ENCODE measurements at regions not wholly inside any gene's neighbourhood (a gene's known extent, or its start where the extent isn't known, plus 50 kb on each side); places are given as distances from the start of the nearest gene placed in this dataset.

DNA sequence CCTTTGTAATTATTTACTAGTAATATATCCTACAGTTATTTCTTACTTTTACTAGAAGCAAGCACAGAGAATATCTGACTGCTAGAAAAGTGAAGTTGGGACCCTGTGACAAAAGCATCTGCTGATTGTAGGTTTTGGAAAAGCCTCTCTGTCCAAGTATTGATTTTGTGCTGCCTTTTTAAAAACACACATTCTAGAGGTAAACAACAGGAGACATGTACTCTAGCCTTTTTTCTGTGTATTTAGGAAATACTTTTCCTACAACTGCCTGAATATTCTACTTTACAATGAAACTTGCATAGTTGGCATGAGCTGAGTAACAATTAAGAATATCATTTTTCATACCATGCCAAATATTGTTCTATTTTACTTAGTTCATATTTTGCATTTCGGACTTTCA, 1249.0 kb downstream of the SLC16A7 start:
- TF ChIP-seq, protein P1, sequence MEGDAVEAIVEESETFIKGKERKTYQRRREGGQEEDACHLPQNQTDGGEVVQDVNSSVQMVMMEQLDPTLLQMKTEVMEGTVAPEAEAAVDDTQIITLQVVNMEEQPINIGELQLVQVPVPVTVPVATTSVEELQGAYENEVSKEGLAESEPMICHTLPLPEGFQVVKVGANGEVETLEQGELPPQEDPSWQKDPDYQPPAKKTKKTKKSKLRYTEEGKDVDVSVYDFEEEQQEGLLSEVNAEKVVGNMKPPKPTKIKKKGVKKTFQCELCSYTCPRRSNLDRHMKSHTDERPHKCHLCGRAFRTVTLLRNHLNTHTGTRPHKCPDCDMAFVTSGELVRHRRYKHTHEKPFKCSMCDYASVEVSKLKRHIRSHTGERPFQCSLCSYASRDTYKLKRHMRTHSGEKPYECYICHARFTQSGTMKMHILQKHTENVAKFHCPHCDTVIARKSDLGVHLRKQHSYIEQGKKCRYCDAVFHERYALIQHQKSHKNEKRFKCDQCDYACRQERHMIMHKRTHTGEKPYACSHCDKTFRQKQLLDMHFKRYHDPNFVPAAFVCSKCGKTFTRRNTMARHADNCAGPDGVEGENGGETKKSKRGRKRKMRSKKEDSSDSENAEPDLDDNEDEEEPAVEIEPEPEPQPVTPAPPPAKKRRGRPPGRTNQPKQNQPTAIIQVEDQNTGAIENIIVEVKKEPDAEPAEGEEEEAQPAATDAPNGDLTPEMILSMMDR (IDR thresholded peaks at IDR 0.05; ENCODE audit: borderline replicate concordance, insufficient read depth, low read depth, low read length), result no peak
- no peak overlapping the region for H3K4me3 ChIP-seq (ENCODE audit: low read depth, low read length)

DNA sequence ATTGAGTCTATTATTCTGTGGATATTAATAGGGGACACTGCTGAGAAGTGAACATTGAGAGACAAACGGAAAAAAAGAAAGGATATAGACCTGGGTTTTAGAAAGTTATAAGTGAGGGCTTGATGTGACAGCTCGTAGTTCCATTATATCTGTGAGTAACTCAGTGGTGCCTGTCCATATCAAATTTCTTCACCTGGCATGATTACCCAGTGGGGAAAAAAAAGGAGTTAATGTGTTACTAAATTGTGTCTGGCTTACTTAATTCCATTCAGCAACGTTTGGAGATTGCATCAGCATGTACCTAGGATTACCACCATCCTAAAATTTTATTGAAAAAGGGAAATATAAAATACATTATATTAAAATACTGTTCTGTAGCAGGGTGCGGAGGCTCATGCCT, 1249.9 kb downstream of the SLC16A7 start:
- TF ChIP-seq, protein P1 (IDR thresholded peaks at IDR 0.05; ENCODE audit: borderline replicate concordance, insufficient read depth, low read depth, low read length), result no peak
- H3K4me3 ChIP-seq (ENCODE audit: low read depth, low read length), result no peak overlapping the region

DNA sequence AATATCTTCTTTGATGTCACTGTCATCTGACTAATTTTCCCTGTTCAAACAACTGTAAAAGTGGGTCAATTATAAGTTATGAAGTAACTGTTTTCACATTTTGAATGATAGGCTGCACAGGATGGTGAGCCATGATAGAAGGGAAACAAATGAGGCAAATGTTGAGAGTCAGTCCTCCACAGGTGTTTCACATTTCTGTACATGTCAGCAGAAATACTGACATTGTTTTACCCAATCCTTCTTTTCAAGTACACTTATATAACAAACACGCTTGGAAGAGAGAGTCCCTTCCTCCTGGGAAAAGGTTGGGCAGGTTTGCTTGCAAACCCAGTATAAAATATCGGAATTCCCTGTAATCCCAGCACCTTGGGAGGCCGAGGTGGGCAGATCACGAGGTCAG, 1251.5 kb downstream of the SLC16A7 start:
- no peak overlapping the region for H3K4me3 ChIP-seq (ENCODE audit: low read depth, low read length)

DNA sequence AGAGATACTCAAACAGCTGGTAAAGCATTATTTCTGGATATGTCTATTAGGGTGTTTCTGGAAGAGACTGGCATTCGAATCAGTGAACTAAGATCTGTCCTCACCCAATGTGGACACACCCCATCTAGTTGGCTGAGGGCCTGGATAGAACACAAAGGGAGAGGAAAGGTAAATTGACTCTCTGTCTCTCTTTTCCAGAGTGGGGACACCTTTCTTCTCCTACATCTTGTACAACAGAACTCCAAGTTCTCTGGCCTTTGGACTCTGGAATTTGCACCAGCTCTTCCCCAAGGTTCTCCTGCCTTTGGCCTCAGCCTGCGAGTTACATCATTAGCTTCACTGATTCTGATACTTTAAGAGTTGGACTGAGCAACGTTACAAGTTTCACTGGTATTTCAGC, 1253.9 kb downstream of the SLC16A7 start:
- H3K4me3 ChIP-seq (ENCODE audit: low read depth, low read length), result no peak overlapping the region
- TF ChIP-seq, protein P1 (IDR thresholded peaks at IDR 0.05; ENCODE audit: borderline replicate concordance, insufficient read depth, low read depth, low read length), result no peak

More for the DNA sequence above, 1251.5 kb downstream of the SLC16A7 start:
- TF ChIP-seq, protein P1 (IDR thresholded peaks at IDR 0.05; ENCODE audit: borderline replicate concordance, insufficient read depth, low read depth, low read length), result no peak

DNA sequence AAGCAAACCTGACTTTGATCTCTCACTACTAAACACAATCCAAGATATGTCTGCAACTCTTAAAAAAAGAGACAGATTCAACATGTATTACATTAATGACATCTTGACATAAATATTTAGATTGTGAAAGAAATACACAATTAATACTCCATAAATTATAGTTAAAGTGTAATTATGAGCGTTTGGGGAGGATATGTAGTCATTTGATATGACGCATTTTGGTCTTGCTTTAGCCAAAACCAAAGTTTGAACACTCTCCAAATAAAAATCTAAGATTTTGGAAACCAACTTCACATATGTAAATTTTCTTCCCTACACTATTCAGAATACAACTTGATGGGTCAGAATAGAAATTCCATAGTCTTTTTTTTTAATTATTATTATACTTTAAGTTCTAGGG, 1257.6 kb downstream of the SLC16A7 start:
- H3K4me3 ChIP-seq (ENCODE audit: low read depth, low read length), result no peak overlapping the region
- TF ChIP-seq, protein P1 (IDR thresholded peaks at IDR 0.05; ENCODE audit: borderline replicate concordance, insufficient read depth, low read depth, low read length), result no peak

DNA sequence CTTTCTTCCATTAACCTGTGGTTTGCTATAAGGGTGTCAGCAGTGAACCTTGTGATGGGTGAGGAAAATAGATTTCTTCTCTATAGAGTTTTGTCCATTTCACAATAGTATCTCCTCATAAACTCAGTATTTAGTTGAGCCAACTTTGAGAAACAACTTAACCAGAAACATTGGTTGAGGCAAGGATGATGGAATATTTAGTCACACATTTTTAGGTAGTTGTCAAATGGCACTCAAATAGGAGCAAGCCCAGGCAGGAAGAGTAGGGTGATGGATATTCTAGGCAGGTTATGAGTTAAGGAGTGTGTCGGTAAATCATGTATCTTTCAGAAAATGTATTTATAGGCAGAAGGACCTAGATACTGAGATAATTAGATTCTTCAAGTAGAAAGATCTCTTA, 1267.6 kb downstream of the SLC16A7 start:
- H3K4me3 ChIP-seq (ENCODE audit: low read depth, low read length), result no peak overlapping the region
- TF ChIP-seq, protein P1 (IDR thresholded peaks at IDR 0.05; ENCODE audit: borderline replicate concordance, insufficient read depth, low read depth, low read length), result no peak

DNA sequence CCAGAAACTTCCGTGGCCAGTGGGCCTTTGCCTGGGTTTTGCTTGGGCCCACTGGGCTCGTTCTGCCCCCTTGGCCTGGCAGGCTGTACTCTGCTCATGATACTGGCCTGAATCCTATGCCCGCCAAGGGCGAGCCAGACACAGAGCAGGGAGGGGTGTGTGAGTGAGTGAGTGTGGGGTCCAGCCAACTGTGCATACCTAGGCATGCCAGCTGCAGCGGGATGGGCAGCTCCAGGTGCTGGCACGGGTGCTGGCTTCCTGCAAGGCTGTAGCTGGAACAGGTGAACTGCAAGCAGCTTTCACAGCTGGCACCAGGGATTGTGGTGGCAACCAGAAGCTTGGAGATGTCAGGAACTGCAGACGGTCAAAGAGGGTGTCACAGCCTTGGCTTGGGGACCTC, 1276.4 kb downstream of the SLC16A7 start:
- TF ChIP-seq, protein P1 (IDR thresholded peaks at IDR 0.05; ENCODE audit: borderline replicate concordance, insufficient read depth, low read depth, low read length), result no peak
- H3K4me3 ChIP-seq (ENCODE audit: low read depth, low read length), result no peak overlapping the region

Data from GM12875 (cell line).